CD4-positive, alpha-beta T cell treated with Interleukin-17A for 4 hours (primary cell): ENCODE measurements at regions not wholly inside any gene's neighbourhood (a gene's known extent, or its start where the extent isn't known, plus 50 kb on each side); places are given as distances from the start of the nearest gene placed in this dataset.

Experiments
- DNase-seq: peaks from one replicate; pipeline ENCODE4 v3.0.0-alpha.2; 2020; ENCODE audit warnings: mixed read lengths

DNA sequence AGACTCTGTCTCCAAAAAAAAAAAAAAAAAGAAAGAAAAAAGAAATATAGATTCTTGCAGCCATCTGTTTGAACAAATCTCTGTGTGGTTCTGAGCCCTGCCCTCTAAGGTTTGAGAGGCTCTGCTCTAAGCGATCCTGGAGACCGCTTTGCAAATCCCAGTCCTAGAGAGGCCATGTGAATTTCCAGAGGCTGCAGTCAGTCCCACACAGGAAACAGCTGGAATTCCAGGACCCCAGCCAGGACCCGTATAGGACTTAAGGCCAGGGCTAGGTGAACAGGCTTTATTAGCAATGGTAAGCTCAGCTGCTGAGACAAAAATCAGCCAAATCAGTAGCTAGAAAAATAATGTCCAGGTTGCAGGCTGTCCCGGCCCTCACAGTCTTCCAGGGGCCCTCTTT, 154.8 kb downstream of the RPS24 start:
- DNase-seq: no peak

- DNase-seq: no peak
Observed at GRCh38 chr10:78190051-78190825, 156.6 kb downstream of the RPS24 start.

DNA sequence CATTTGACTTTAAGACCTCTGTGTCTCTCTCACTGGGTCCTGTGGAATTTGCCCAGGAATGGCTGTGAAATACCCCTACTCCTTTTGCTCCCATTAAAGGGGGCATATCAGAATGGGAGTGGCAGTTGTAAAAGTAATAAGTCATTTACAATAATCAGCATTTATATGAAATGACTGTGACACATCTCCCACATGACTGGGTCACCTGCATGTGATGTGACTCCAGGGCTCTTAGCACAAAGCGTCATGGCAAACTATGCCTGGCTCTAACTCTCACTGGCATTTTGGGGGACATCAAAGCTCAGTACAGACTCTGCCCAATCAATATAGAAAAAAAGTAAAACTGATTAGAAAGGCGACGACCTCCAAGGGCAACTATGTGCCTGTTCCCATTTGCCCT, 157.6 kb downstream of the RPS24 start:
- DNase-seq: no peak

- DNase-seq: no peak
Observed at GRCh38 chr10:78193189-78193588, 159.5 kb downstream of the RPS24 start.

- no peak for DNase-seq
Observed at GRCh38 chr10:78194050-78194449, 160.4 kb downstream of the RPS24 start.

DNA sequence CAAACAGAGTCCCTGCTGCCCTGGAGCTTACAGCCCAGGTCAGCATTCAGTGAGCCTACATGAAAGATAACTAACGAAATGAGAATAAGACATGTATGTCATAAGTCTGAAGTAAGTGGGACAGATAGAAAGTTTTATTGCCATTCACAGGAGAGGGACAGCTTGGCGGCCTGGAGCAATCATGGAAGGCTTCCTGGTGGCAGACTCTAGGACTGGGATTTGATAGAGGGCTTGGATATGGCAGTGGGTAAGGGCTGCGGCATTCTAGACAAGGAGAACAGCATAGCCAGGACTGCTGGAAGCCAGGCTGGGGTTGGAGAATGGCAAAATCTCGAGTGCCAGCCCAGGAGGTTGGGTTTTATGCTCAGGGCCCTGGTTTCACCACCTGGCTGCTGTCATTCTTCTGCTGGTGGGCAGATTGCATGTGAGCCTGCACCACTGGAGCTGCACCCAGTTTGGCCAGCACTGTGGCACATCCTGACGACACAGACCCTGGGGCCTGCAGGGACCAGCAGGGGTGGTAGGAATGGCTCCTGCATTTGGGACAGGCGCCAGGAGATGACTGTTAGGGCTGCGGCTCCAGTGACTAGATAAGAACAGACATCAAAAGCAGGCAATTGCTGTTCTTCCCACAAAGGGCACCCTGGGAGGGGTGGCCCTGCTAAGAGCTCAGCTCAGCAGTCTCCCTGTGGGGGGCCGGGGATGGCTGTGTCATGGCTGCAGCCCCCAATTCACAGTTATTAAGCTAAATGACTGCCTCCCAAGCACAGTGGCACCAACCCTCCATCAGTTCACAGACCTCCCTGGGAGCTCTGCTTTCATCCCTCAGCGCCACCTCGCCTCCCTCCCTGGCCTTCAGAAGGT, 161.1 kb downstream of the RPS24 start:
- DNase-seq: no peak

DNA sequence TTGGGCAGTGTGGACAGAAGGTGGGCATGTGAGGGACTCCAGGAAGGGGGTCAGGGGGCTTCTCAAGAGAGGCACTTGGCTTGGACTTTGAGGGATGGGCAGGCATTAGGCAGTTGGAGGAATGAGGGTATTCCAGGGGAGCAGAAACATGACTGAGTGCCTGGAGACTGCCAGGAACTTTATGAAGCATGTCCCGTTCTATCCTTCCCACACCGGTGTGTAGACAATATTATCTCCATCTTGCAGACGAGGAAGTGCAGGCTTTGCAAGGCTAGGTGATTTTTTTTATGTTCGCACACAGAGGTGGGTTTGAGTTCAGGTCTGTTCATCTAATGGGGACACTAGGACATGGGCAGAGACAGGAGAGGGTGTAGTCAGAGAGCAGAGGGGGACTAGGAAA, 162.7 kb downstream of the RPS24 start:
- no peak for DNase-seq

- no peak for DNase-seq
Observed at GRCh38 chr10:78196964-78197363, 163.3 kb downstream of the RPS24 start.

- no peak for DNase-seq
Observed at GRCh38 chr10:78197628-78198272, 164.1 kb downstream of the RPS24 start.

- no peak for DNase-seq
Observed at GRCh38 chr10:78199005-78199725, 165.5 kb downstream of the RPS24 start.

- DNase-seq: no peak
Observed at GRCh38 chr10:78199759-78200158, 166.1 kb downstream of the RPS24 start.

DNA sequence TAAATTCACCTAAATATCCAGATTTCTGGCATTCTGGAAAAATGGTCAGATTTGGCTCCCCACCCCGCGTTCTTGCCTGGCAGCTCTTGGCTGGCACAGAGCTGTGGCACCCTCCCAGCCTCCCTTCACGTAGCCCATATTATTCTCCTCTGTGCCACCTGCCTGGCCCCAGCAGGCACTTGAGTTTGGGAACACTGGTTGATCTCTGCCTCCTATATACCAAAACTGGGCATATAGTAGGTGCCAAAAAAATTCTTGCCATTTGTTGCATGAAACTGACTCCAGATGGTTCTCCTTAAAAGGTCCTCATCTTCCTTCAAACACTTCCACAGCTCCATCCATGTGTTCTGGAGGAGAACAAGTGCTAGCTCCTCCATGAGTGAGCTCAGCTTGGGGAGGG, 167.0 kb downstream of the RPS24 start:
- DNase-seq: no peak

- DNase-seq: no peak
Observed at GRCh38 chr10:78202386-78202785, 168.7 kb downstream of the RPS24 start.

- DNase-seq: no peak
Observed at GRCh38 chr10:78203915-78204818, 170.5 kb downstream of the RPS24 start.

DNA sequence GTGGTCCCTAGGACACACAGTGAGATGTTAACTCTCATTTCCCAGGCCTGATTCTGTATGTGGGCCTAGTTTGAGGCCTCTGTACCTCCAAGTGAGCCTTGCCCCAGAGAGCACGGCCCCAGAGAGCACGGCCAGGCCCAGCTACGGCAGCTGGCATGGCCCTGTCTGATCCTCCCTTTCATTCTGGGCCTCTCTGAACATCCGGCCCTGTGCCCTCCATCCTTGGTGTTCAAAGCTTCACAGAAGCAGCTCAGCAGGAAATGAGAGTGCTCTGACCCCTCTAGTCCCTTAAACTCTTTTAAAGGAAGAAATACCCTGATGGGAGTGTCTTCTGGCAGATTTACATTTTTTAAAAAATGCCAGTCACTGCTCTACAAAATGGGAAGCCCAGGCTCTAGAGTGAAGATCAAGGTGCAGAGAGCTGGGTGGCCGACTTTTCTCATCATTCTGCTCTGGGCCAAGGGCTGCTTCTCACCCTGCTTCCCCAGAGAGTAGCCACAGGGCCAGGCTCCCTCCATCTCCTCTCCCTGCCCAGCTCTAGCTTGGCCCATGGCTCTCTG, 171.9 kb downstream of the RPS24 start:
- DNase-seq: no peak

DNA sequence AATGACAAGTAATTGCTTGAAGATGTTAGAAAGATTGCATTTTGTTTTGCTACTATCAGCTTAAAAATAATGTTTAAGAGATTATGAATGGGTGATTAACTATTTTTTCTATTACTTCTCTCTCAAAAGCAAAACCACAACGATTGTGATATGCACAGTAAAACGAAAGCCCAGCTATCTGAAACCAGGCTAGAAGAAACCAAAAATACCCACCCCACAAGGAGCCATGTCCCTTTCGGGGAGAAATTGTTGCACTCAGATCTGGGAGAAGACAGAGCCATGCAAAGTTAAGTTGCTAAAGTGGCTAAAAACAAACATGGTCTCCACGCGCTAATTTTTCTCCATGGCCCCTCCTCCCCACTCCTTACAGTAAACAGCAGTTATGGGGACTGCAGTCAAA, 173.6 kb downstream of the RPS24 start:
- DNase-seq: no peak

DNA sequence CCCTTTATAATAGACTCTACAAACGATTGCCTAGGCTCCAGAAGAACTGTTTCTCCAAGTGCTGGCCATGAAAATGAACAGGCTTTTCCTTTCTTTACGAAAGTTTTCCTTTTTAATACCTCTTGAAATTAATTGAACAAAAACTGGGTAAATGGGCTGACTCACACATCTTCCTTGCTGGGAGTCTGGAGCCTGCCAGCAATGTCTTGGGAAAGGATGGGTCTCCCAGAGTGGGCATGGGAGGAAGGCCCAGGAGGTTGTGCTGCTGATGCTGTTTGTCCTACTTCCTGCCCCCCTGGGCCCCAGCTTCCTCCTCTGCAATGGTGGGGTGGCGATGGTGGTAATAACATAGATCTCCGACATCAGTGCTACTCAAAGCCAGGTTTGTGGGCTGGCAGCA, 174.1 kb downstream of the RPS24 start:
- DNase-seq: no peak

DNA sequence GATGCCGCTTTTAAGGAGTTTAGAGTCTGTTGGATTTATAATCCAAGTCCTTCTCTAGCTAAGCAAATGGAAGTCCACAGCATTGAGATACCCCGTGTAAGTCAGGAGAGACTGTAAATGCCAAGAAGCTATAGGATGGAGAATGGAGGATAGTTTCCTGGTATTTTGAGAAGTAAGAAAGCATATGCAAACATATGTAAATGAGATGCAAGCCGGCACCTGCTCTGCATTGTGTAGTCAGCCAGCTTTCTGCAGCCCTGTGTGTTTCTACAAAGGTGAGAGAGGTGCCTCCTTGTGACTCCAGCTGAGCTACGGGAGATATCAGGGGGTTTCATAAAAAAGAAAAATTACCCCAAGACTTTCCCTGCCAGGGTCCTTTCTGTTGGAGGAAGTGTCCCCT, 176.3 kb downstream of the RPS24 start:
- DNase-seq: no peak

DNA sequence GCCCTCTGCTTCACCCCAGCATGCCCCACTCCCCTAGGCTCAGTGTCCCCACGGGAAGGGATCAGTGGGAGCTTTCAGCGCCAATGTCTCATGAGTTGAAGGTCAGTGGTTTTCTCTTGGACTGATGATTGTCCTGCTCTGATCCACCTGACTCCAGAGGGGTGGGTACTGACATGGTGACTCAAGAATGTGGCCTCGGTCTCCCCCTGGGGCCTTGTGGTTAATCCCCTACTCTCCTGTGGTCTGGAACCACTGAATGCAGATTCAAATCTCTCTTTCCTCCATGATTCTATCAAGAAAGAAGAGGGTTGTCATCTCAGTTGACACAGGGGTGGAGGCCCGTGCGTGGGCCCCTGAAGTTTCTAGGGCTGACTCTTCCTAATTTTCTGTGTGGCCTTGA, 176.9 kb downstream of the RPS24 start:
- DNase-seq: no peak

DNA sequence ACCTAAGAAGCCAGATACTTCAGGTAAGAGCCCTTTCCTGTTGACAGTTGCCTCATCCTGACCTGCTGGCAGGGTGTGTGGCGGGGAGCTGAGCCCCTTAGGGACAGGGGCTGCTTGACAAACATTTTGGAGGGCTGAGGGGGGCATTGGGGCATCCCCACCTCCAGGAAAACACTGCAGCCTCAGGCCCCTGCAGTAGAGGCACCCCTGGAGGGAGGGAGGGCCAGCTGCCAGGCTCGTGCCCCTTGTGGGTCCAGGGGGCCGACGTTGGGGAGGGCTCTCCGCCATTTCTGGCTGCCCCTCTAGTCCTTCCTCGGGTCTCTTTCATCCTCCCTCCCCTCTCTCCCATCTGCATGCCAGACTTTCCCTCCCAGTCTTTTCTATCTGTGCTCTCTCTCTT, 177.3 kb downstream of the RPS24 start:
- no peak for DNase-seq

DNA sequence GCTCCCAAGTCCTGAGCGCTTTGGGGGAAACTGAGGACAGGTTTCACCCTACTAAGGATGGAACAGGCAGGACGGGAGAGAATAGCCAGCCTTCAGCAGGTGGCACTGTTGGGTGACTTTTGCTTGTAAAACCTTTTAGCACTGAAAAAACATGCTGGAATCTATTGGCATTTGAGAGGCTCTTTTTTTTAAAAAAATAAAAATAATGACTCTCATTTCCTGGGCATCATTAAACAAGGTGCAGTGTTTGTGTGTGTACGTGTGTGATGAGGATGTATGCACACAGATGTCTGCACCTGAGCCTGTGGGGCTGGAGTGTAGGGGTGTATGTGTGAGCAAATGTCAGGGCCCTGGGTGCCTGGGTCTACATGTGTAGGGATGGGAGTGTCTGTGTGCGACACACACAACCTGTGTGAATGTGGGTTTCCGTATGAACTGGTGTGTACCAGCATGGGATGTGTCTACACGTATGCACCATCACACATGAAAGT, 177.9 kb downstream of the RPS24 start:
- no peak for DNase-seq
